ENCODE measurements at regions not wholly inside any gene's neighbourhood (a gene's known extent, or its start where the extent isn't known, plus 50 kb on each side); places are given as distances from the start of the nearest gene placed in this dataset.

DNA sequence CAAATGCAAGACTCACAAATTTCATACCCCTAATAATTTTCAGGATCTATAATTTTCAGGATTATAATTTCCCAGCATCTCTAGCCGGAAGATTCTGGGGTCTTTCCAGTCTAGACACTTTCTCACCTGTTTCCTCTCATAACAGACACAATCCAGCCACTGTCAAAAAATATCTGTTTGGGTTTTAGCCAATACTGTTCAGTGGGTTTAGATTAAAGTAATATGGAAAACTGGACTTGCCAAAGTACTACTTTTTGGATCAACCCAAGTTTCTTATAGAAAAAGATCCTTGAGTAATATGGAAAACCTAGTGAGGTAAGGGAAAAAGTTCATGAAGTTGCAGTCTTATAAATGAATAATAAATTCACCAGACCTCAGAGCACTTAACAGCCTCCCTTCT lies 62.1 kb upstream of the NEBL start:
- no peak for DNase-seq

DNA sequence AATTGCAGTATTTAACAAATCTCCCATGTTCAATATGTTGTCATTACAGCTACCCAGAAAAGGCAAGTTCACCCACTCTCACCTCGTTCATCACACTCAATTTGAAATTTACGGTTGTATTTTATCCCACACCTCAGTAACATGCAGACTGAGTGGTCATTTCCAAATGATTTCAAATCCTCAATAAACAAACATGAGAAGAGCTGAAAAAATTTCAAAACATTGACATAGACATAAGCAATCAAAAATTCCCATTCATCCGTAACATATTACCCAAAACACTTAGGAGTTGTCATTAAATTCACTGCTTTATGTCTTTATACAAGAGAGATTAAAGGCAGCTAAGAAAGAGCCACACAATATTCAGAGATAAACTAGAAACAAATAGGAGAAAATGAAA lies 61.7 kb upstream of the NEBL start:
- no peak for DNase-seq

DNA sequence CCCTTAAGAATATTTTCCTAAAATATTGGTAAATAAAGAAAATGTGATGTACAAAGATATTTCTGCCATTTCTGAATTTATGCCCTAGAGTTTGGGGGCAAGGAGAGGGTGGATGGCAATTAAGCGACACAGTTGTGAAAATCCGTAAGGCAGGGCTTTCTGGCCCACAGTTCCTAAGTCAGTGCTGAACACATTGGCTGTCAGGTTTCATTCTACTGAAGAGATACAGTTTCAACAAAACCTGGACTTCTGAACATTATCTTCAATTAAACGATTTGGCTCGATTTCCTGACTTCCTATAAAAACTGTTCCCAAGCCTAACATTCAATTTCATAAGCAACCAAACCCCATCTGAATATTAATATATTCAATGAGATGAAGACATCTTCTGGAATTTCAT lies 61.1 kb upstream of the NEBL start:
- no peak for DNase-seq

DNA sequence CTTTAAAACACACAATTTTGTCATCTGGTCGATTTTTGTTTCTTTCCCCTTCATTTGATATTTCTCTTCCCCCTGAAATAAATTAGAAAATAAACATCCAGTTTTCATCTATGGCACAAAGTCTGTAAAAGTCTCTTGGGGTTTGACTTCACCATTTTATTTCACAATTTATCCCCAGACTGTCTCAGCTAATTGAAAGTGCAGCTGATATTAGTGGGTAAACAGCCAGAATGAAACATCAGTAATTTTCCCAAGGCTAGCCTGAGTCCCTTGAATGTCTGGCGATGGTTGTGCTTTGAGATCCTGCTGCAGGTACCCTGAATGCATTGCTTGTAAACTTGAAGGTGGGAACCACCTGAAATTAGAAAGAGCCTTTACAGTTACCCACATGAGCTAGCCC lies 60.6 kb upstream of the NEBL start:
- DNase-seq, result no peak

GRCh38 chr10:20956843-20957242 lies 59.7 kb upstream of the NEBL start:
- DNase-seq, result no peak

DNA sequence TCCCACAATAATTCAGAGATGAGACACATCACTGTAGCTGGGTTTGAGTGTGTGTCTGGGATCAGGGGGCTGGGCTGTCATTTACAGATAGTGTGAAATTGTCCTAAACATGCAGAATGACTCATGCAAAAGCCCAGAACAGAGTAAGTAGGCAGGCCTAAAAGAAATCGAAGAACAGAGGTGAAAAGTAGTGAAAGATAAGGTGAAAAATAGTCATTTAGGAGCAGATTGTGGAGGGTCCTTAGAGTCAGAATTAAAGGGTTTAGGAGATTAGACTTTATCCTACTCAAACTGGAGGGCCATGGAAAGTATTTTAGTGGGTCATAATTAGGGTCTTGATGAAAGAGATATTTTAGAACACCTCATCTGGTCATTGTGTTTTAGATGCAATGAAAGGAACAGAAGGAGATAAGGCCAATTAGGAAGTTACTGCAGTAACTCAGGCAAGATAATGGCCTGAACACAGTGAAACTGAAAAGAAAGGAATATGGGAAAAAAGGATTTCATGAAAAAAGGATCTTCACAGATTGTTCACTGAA lies 58.3 kb upstream of the NEBL start:
- DNase-seq, result no peak

GRCh38 chr10:20954519-20954918 lies 57.4 kb upstream of the NEBL start:
- DNase-seq, result no peak

- no peak for DNase-seq
These were observed 56.0 kb upstream of the NEBL start for GRCh38 chr10:20953120-20953519.

DNA sequence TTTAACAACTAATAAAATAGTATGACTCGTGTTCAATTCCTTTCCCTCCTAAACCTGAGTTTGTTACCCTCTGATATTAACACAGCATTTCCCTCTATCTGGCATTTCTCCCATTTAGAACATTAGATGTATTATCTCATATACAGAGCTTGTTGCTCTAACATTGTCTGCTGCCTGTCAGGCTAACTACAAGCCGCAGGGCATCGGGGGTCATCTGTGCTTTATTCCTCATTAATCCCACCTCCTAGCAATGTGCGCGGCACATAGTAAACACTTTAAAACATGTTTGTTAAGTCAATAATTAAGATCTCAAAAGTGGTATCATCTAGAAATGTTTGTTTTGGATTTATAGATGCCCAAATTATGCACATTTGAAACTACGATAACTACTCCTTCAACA lies 52.9 kb upstream of the NEBL start:
- DNase-seq, result no peak

DNA sequence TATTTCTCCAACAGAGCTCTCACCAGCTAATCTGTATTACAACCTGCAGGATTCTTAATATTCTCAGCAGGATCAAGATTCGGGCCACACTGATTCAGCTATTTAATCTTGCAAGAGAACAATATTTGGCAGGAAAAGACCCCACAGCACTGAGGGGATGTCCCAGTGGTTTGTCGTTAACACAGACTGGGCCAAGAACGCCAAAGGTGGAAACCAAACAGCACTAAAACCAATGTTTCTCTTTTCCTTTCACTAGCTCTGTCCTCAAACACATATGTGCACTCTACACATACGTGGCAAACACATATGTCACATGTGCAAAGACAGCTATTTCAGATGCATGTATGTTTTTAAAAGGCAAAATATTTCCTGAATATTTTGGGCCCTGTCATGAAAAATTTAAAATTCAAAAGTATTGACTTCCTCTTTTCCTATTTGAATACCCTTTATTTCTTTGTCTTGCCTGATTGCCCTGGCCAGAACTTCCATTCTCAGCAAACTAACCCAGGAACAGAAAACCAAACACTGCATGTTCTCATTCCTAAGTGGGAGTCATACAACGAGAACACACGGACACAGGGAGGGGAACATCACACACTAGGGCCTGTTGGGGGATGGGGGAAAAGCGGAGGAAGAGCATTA lies 51.7 kb upstream of the NEBL start:
- no peak for DNase-seq
